ENCODE measurements at regions not wholly inside any gene's neighbourhood (a gene's known extent, or its start where the extent isn't known, plus 50 kb on each side); places are given as distances from the start of the nearest gene placed in this dataset.
"Not testable (repeated sequence)": the region's sequence is repeated elsewhere in the genome, so short reads cannot be mapped to it uniquely, and the experiment has no call there.

GRCh38 chr10:20656886-20657285 is 240.2 kb downstream of the NEBL start:
- DNase-seq (ENCODE audit: low spot score), result no peak

DNA sequence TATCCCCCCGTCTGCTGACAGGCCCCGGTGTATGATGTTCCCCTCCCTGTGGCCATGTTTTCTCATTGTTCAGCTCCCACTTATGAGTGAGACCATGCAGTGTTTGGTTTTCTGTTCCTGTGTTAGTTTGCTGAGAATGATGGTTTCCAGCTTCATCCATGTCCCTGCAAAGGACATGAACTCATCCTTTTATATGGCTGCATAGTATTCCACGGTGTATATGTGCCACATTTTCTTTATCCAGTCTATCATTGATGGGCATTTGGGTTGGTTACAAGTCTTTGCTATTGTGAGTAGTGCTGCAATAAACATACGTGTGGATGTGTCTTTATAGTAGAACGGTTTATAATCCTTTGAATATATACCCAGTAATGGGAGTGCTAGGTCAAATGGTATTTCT is 244.7 kb downstream of the NEBL start:
- not testable (repeated sequence) for DNase-seq (ENCODE audit: low spot score)

DNA sequence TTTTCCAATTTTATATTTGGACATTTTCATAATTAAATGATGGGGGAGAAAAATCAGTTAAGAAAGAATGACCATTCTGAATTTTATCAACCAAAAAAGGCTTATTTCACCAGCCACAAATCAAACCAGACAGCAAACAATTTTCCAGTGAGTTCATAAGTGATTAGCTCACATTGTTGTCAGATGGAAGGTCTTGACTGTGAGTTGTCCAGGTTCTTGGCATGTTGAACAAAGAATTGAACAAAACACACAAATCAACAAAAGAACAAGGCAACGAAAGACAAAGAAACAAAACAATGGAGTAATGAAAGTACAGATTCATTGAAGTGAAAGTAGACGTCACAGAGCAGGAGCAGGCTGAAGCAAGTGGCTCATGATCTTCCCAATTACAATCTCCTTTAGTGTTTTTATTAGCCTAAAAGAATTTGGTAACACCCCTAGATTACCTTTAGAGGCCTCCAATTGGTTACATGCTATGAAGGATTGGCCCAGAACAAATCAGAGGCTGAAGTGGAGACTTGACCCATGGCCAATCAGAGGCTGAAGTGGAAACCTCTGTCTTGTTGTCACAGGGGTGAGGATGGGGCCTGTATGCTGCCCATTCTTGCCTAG is 248.7 kb downstream of the NEBL start:
- no peak for DNase-seq (ENCODE audit: low spot score)

GRCh38 chr10:20647756-20648155 is 249.4 kb downstream of the NEBL start:
- DNase-seq (ENCODE audit: low spot score), result no peak

DNA sequence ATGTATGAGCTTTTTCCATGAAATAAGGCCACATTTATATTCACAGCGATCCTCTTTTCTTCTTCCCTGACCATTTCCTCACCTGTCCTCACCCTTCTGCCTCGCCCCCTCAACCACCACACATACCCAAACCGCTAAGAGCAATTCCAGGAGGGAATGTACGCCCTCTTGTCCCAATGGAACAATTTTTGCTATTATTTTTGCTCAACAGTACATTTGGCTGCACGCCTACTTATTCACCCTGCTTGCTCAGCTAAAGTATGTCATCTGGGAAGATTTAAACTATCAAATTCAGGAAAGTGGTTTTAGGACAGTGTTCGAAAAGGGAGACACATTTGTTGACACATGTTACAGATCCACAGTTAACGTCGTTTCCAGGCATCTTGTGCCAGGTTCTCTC is 252.7 kb downstream of the NEBL start:
- no peak for DNase-seq (ENCODE audit: low spot score)

GRCh38 chr10:20641605-20642004 is 255.5 kb downstream of the NEBL start:
- no peak for DNase-seq (ENCODE audit: low spot score)

GRCh38 chr10:20635570-20635969 is 261.5 kb downstream of the NEBL start:
- DNase-seq (ENCODE audit: low spot score), result no peak

GRCh38 chr10:20634839-20635238 is 262.3 kb downstream of the NEBL start:
- no peak for DNase-seq (ENCODE audit: low spot score)

DNA sequence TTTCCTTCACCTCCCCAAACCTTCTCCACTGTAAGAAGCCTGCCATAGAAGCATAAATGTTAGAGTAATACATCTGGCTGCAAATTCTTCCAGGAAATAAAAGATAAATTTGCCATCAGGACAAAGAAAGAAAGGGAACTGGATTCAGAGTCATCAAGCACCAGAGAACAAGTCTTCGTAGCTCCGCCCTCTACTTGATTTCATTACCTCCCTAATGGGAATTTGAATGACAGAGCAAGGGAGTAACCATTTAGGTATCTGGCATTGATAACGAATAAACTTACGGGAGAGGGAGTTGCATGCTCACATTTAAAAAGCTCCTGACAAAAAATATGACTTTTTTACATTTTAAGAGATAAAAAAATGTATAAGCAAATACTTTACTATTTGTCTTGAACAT is 263.4 kb downstream of the NEBL start:
- DNase-seq (ENCODE audit: low spot score), result no peak

DNA sequence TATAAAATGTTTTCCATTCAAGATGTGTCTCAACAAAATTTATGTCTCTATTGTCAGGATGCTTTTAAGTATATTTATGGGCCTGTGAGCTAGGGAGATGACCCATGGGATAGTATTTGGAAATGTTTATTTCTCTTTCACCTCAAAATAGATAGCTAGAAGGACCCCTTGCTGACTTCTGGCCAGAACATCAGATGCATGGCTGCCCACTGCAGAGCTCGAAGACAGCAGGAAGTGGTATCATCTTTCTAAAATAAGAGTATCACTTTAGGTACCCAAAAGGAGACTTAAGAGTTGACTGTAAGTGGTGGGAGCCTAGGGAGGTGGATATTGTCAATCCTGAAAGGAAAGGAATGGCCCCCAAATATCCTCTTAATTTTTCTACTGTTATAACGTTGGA is 264.4 kb downstream of the NEBL start:
- no peak for DNase-seq (ENCODE audit: low spot score)

GRCh38 chr10:20631229-20631628 is 265.9 kb downstream of the NEBL start:
- no peak for DNase-seq (ENCODE audit: low spot score)

DNA sequence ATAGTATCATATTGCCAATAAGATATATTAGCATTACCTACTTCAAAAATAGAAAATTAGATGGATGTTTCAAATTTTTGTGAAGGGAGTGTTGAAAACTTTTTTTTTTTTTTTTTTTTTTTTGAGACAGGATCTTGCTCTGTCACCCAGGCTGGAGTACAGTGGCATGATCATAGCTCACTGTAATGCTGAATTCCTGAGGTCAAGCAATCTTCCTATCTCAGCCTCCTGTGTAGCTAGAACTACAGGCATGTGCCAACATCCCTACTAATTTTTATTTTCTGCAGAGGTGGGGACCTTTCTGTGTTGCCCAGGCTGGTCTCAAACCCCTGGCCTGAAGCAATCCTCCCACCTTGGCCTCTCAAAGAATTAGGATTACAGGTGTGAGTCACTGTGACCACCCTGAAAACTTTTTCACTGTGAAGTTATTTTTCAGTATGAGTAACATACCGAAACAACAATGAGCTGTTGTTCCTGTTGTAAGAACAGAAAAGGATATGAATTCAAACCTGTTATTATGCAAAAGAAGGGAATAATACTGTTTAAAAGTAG is 266.9 kb downstream of the NEBL start:
- DNase-seq (ENCODE audit: low spot score), result no peak

- no peak for DNase-seq (ENCODE audit: low spot score)
Observed at GRCh38 chr10:20627946-20628507, 269.1 kb downstream of the NEBL start.

DNA sequence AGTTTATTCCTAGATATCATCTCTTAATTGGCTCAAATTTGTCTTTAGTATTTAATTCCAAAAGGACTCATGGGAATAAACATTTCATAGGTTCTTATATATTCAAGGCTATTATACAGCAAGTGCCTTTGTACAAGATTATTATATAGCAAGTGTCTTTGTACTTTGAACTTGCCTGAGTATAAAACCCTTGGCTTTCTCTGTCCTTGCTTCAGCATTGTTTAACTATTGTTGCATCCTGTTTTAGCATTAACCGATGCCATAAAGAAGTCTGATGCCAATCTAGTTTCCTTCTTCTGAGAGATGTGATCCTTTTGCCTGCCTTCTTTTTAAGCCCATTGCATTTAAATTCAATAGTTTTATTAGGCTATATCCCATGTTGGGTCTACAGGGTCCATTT is 270.0 kb downstream of the NEBL start:
- DNase-seq (ENCODE audit: low spot score), result no peak

- no peak for DNase-seq (ENCODE audit: low spot score)
Observed at GRCh38 chr10:20625868-20626267, 271.2 kb downstream of the NEBL start.

- no peak for DNase-seq (ENCODE audit: low spot score)
Observed at GRCh38 chr10:20624642-20625041, 272.5 kb downstream of the NEBL start.

- DNase-seq (ENCODE audit: low spot score), result no peak
Observed at GRCh38 chr10:20623546-20623945, 273.6 kb downstream of the NEBL start.

GRCh38 chr10:20622531-20623211 is 274.4 kb downstream of the NEBL start:
- DNase-seq (ENCODE audit: low spot score), result no peak

GRCh38 chr10:20620981-20621380 is 276.1 kb downstream of the NEBL start:
- no peak for DNase-seq (ENCODE audit: low spot score)

- DNase-seq (ENCODE audit: low spot score), result no peak
Observed at GRCh38 chr10:20618011-20618547, 279.0 kb downstream of the NEBL start.

GRCh38 chr10:20616918-20617810 is 279.9 kb downstream of the NEBL start:
- peak; percentile 9 for DNase-seq (ENCODE audit: low spot score)

DNA sequence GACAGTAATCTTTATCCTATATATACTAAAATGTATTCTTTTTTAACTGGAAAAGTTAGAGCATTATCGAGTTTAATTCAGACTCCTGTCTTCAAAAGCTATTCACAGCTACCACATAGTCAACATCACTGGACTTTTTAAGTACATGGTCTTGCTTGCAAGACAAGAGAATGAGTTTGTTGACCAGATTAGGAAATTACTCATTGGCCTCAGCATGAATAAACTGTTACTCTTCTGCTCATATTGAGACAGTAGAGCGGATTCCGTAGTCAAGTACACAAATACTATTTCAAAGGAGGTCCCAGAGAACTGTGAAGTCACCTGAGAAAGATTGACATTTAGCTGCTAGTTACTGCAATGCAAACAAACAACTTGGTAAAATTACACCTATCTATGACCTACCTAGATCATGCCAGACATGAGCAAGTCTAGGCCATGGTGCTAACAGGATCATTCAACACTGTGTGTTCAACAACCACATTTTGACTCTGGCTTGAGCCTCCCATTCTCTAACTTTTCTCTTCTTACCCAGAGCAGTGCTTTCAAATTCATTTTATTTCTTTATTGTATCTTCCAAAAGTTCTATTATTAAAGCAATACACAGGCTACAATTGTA is 280.9 kb downstream of the NEBL start:
- no peak for DNase-seq (ENCODE audit: low spot score)
